Gastroesophageal sphincter (tissue), 3 donors: ENCODE measurements at regions not wholly inside any gene's neighbourhood (a gene's known extent, or its start where the extent isn't known, plus 50 kb on each side); places are given as distances from the start of the nearest gene placed in this dataset.

Experiments used
- EP300 ChIP-seq: sonication (generic); formaldehyde crosslinking; IDR thresholded peaks from one replicate; pipeline ENCODE4 v1.6.1; 2017; ENCODE audit warnings: antibody characterized with exemption, mild to moderate bottlenecking
- POLR2A ChIP-seq, 2 donors: fragments of 450-650 bp; IDR thresholded peaks; one replicate each; pipeline ENCODE4 v1.6.1; 2017; ENCODE audit warnings: antibody characterized with exemption in 2 of 2, mild to moderate bottlenecking in 2 of 2, moderate library complexity in 1 of 2
- TF ChIP-seq, protein P1 (sequence below), 4 experiments: fragments of 200-600 bp in 2 of 4; fragments of 450-650 bp in 2 of 4; sonication (generic) in 1 of 4; IDR thresholded peaks; one replicate each; pipeline ENCODE4 v1.5.1; 2017 to 2019; ENCODE audit warnings: antibody characterized with exemption in 4 of 4, mild to moderate bottlenecking in 2 of 4, moderate library complexity in 2 of 4

DNA sequence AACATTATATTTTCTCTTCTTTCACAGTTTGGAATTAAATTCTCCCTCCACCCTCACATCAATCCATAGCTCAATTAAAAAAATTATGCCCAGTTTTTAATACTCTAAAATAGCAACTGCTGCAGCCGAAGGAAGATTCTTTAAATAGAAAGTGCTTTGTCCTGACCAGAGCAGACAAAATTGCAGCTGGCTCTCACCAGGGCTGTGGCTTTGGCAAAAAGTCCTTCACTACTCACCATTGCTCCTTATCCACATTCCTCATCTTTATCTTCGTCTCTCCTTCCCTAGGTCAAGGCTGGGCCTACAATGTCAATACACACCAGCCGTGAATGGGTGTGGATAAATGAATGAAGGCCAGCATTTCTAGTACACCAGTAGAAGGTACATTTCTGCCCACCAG is 107.9 kb upstream of the VGLL2 start:
- TF ChIP-seq, protein P1, sequence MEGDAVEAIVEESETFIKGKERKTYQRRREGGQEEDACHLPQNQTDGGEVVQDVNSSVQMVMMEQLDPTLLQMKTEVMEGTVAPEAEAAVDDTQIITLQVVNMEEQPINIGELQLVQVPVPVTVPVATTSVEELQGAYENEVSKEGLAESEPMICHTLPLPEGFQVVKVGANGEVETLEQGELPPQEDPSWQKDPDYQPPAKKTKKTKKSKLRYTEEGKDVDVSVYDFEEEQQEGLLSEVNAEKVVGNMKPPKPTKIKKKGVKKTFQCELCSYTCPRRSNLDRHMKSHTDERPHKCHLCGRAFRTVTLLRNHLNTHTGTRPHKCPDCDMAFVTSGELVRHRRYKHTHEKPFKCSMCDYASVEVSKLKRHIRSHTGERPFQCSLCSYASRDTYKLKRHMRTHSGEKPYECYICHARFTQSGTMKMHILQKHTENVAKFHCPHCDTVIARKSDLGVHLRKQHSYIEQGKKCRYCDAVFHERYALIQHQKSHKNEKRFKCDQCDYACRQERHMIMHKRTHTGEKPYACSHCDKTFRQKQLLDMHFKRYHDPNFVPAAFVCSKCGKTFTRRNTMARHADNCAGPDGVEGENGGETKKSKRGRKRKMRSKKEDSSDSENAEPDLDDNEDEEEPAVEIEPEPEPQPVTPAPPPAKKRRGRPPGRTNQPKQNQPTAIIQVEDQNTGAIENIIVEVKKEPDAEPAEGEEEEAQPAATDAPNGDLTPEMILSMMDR (IDR thresholded peaks at IDR 0.05) = no peak
- TF ChIP-seq EP300 (no peak), POLR2A (IDR thresholded peaks at IDR 0.05) (no peak)
